HEK293 (cell line): ENCODE measurements at regions not wholly inside any gene's neighbourhood (a gene's known extent, or its start where the extent isn't known, plus 50 kb on each side); places are given as distances from the start of the nearest gene placed in this dataset.

ENCODE experiments used
- FEZF1 ChIP-seq: fragments of 450-650 bp; formaldehyde crosslinking; IDR thresholded peaks from 2 replicates; pipeline ENCODE4 v1.5.1; 2016; ENCODE audit warnings: missing biosample characterization, missing genetic modification characterization
- MZF1 ChIP-seq: fragments of 450-650 bp; formaldehyde crosslinking; IDR thresholded peaks from 2 replicates; pipeline ENCODE4 v1.5.1; 2017; ENCODE audit warnings: missing biosample characterization, missing genetic modification characterization, borderline replicate concordance
- OVOL3 ChIP-seq: fragments of 450-650 bp; formaldehyde crosslinking; IDR thresholded peaks from 2 replicates; pipeline ENCODE4 v1.5.1; 2016; ENCODE audit warnings: missing biosample characterization, missing genetic modification characterization
- ZFP3 ChIP-seq: fragments of 450-650 bp; formaldehyde crosslinking; IDR thresholded peaks from 2 replicates; pipeline ENCODE4 v1.5.1; 2016; ENCODE audit warnings: low read depth, missing biosample characterization, missing genetic modification characterization
- ZNF302 ChIP-seq: fragments of 450-650 bp; formaldehyde crosslinking; IDR thresholded peaks from 2 replicates; pipeline ENCODE4 v1.5.1; 2016; ENCODE audit warnings: missing biosample characterization, missing genetic modification characterization, low read depth
- ZNF423 ChIP-seq: fragments of 450-650 bp; formaldehyde crosslinking; IDR thresholded peaks from 2 replicates; pipeline ENCODE4 v1.5.1; 2016; ENCODE audit warnings: missing biosample characterization, missing genetic modification characterization
- ZNF707 ChIP-seq: fragments of 450-650 bp; formaldehyde crosslinking; IDR thresholded peaks from 2 replicates; pipeline ENCODE4 v1.5.1; 2016; ENCODE audit warnings: missing biosample characterization, missing genetic modification characterization
- ZNF777 ChIP-seq: fragments of 450-650 bp; formaldehyde crosslinking; IDR thresholded peaks from 2 replicates; pipeline ENCODE4 v1.5.1; 2017; ENCODE audit warnings: missing biosample characterization, missing genetic modification characterization, borderline replicate concordance
- TF ChIP-seq, protein P1 (sequence below): fragments of 450-650 bp; formaldehyde crosslinking; IDR thresholded peaks from 2 replicates; pipeline ENCODE4 v1.5.1; 2016; ENCODE audit warnings: missing biosample characterization, missing genetic modification characterization
- TF ChIP-seq, protein P2 (sequence below): fragments of 450-650 bp; IDR thresholded peaks from 2 replicates; pipeline ENCODE4 v1.5.1; 2018; ENCODE audit warnings: missing biosample characterization, missing genetic modification characterization
- TF ChIP-seq, protein P3 (sequence below): fragments of 450-650 bp; formaldehyde crosslinking; IDR thresholded peaks from 2 replicates; pipeline ENCODE4 v1.5.1; 2016; ENCODE audit warnings: missing biosample characterization, missing genetic modification characterization

DNA sequence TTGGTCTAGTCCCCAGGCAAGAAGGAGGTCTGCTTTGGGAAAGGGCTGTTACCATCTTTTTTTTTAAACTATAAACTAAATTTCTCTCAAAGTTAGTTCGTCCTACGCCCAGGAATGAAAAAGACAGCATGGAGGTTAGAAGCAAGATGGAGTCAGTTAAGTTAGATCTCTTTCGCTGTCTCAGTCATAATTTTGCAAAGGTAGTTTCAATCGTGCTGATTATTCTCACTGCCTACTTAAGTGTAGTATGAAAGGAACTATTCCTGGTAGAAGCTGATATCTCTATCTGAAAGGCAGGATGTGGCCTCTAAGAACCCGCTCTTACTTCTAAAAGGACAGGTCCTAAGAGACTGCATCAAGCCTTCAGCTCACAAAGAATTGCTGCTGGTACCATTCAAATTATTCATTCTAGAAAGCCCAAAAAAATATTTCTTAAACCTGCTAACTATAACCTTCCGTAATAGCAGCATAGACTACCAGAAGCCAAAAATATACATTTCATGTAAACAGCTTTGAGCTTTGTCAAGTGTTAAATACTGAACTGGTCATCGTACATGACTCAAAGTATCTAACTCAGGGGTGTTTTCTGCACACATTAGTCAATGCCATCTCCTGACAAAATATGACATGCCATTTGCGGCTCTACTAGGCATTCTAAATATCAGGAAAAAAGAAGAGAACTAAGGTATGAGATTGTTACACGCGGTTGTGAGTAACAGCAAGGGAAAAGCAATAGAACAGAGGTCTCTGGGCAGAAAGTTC is 96.0 kb upstream of the CCDC80 start:
- TF ChIP-seq MZF1 (tag by site-specific recombination) (no peak), ZNF302 (tag by site-specific recombination) (no peak), ZFP3 (tag by site-specific recombination) (no peak), FEZF1 (tag by site-specific recombination) (no peak), ZNF707 (tag by site-specific recombination) (no peak), ZNF777 (no peak), OVOL3 (tag by site-specific recombination) (no peak), ZNF423 (tag by site-specific recombination) (no peak)
- TF ChIP-seq, protein P1, sequence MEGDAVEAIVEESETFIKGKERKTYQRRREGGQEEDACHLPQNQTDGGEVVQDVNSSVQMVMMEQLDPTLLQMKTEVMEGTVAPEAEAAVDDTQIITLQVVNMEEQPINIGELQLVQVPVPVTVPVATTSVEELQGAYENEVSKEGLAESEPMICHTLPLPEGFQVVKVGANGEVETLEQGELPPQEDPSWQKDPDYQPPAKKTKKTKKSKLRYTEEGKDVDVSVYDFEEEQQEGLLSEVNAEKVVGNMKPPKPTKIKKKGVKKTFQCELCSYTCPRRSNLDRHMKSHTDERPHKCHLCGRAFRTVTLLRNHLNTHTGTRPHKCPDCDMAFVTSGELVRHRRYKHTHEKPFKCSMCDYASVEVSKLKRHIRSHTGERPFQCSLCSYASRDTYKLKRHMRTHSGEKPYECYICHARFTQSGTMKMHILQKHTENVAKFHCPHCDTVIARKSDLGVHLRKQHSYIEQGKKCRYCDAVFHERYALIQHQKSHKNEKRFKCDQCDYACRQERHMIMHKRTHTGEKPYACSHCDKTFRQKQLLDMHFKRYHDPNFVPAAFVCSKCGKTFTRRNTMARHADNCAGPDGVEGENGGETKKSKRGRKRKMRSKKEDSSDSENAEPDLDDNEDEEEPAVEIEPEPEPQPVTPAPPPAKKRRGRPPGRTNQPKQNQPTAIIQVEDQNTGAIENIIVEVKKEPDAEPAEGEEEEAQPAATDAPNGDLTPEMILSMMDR (tag by site-specific recombination) = no peak
- TF ChIP-seq, protein P2, sequence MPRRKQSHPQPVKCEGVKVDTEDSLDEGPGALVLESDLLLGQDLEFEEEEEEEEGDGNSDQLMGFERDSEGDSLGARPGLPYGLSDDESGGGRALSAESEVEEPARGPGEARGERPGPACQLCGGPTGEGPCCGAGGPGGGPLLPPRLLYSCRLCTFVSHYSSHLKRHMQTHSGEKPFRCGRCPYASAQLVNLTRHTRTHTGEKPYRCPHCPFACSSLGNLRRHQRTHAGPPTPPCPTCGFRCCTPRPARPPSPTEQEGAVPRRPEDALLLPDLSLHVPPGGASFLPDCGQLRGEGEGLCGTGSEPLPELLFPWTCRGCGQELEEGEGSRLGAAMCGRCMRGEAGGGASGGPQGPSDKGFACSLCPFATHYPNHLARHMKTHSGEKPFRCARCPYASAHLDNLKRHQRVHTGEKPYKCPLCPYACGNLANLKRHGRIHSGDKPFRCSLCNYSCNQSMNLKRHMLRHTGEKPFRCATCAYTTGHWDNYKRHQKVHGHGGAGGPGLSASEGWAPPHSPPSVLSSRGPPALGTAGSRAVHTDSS (tag by site-specific recombination) = no peak
- TF ChIP-seq, protein P3, sequence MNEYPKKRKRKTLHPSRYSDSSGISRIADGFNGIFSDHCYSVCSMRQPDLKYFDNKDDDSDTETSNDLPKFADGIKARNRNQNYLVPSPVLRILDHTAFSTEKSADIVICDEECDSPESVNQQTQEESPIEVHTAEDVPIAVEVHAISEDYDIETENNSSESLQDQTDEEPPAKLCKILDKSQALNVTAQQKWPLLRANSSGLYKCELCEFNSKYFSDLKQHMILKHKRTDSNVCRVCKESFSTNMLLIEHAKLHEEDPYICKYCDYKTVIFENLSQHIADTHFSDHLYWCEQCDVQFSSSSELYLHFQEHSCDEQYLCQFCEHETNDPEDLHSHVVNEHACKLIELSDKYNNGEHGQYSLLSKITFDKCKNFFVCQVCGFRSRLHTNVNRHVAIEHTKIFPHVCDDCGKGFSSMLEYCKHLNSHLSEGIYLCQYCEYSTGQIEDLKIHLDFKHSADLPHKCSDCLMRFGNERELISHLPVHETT (tag by site-specific recombination) = no peak
